ENCODE measurements at regions not wholly inside any gene's neighbourhood (a gene's known extent, or its start where the extent isn't known, plus 50 kb on each side); places are given as distances from the start of the nearest gene placed in this dataset.

GRCh38 chr2:12513339-12513738 lies 203.4 kb upstream of the TRIB2 start:
- DNase-seq: no peak

GRCh38 chr2:12514168-12514567 lies 202.6 kb upstream of the TRIB2 start:
- DNase-seq: no peak

DNA sequence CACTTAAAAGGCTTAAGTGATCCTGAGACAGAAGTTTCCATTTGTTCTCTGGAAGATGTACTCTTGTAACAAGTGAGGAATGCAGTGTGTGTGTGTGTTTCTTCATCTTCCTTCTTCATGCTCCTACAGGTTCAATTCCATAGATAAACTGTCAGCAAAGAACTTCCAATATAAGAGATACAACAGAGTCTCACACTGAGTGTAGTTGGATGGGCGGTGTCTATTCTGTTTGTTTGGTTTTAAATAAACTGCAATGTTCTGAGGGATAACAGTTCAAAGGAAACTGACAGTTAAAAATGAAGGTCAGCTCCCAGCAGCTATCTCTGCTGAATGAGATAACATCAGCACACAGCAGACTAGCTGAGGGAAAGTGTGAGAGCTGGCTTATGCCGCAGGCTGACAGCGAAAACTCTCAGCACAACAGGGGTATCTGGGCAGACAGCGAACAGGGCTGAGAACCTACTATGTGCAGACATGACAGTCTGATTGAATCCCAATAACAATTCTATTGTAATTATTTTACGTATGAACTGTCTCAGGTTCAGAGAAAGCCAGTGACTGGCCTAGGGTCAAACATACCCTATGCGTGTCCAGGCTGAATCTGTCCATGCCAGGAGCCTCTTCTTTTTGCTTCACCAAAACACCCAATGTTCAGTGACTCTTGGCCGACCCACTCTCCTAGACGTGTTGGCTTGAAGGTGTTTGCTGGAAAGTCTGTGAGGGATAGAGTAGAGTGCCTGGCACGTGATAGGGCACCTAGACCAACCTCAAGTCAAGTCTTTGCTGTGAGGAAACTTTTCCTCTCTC lies 201.9 kb upstream of the TRIB2 start:
- no peak for DNase-seq

DNA sequence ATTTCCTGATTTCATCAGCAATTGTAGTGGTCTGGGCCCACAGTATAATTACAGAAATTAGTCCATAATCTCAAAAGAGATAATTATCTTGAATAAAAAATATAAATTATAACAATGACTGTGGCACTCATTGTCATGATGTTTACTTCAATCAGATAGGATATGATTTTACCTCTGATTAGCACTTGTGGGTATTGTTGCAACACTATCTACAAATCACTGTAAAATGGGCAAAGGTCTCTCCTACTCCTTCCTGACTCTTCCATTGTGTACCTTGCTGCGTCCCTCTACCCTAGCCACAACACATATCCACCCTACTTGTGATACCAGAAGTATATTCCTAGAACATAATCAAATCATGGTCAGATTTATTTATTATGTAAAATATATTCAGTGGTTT lies 200.9 kb upstream of the TRIB2 start:
- no peak for DNase-seq

DNA sequence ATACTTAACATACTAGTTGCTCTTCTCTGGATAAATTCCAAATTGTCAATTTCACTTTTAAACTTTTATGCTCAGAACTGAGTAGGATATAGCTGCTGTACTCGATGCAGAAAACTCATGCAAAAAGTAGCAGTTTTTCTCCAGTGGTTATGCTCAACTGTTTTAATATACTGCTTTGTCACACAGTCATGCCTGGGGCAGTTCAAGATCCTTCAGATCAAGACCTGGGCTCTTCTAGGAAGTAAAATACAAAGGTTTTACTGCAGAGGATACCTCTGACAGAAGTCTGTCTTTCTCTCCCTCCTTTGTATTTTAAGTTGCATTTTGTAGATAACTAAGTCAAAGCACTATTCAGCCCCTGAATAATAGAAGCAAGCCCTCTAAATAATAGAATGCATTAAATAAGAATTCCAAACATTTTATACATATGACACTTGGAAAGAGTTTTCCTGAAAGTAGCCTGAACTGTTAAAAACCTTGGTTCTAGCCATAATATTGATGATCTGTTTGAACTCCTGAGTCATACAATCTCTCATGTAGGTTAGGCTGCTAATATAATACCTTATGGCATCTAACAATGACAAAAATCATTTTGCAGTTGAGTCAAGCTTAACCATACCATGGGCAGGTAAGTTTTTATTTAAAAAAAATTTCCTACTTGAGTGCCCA lies 183.3 kb upstream of the TRIB2 start:
- DNase-seq: no peak

DNA sequence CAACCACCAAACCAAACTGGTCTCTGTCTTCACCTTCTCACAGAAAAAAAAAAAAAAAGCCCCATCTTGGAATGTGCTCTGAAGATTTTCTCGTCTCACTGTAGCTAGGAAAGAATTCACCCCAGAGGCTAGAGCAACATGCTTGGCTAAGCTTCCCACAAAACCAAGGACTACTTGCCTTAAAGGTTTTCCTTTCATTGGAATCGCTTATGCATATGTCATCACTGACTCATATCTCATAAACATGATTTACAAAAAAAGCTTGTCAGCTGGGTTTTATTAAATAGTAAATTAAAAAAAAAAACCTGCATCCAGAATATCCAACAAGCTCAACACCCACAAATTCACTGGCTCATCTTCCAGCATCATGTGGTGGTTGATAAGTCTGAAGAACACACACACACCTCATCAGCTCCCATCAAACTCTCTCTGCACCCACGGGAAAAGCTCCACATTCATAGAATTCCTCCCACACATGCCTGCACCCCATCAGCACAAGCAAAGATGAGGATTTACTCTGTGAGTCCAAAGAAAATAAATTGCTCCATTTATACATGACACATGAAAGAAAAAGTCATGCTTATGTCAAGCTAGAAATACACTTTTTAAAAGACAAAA lies 182.0 kb upstream of the TRIB2 start:
- no peak for DNase-seq

GRCh38 chr2:12536976-12537375 lies 179.8 kb upstream of the TRIB2 start:
- no peak for DNase-seq

GRCh38 chr2:12538138-12538694 lies 178.5 kb upstream of the TRIB2 start:
- DNase-seq: no peak

DNA sequence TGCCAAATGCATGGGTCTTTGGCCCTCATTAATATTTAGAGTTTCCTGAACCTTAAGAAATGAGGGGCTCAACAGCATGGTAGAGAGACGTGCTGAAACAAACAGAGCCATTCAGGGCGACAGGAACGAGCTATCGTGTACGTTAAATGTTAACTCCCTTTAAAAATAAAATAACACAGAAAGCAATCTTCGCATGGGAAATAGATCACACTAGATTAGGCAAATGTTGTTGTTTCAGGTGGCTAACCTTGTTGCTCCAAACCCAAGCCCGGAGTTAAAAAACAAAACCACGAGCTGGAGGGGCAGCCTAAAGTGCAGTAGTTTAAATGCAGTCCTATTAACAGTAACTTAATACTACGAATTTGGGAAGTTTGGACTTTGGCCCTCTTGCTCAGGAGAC lies 177.4 kb upstream of the TRIB2 start:
- DNase-seq: no peak

GRCh38 chr2:12539776-12540562 lies 176.8 kb upstream of the TRIB2 start:
- no peak for DNase-seq

GRCh38 chr2:12543076-12543977 lies 173.4 kb upstream of the TRIB2 start:
- DNase-seq: no peak

DNA sequence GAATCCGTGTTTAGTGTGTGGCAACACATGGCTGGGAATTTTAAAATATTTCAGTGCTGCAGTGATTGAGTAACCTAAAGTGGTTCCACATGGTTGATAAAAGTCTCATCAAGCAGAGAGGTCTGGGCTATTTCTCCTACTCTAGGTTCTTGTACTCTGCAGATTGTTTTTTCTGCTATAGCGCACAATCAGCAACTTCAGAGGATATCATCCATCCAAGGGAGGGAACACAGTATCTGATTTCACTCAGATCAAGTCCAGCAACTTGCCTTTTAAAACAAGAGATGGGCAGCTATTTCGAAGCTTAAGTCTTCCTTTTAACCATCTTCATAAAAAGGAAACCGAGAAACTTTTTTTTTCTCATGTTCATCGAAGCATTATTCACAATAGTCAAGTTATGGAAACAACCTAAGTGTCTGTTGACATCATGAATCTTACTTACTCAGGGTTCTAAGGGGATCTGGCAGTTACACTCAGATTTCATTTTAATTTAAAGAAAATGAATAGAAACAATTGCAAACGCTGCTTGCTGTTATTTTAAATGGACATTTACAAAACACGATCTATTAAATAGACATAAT lies 172.7 kb upstream of the TRIB2 start:
- no peak for DNase-seq

DNA sequence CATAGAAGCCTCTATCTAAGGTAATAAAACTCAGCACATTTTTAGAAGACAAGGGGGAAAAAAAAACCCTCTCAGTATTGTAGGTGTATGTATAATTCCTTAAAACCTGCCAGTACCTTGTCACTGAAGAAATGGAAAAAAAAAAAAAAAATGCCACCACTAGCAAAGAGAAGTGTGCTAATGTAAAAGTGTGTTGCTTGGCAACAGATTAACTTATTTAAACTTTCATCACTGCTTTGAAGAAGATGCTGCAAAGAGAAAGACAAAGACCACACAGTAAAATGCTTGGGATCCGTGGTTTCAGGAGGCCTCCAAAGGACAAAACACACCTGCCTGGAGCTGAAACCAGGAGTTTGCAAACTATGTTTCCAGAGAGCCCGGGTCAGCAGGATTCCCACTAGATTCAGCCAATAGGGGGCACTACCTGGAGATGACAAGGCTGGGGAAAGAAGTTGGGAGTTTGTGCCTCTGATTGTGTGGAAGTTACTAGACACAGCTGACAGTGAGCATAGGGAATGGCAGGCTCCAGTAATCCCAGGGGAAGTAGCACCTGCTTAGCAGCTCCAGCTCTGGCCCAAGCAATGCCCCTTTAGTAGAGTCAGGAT lies 169.1 kb upstream of the TRIB2 start:
- DNase-seq: no peak

DNA sequence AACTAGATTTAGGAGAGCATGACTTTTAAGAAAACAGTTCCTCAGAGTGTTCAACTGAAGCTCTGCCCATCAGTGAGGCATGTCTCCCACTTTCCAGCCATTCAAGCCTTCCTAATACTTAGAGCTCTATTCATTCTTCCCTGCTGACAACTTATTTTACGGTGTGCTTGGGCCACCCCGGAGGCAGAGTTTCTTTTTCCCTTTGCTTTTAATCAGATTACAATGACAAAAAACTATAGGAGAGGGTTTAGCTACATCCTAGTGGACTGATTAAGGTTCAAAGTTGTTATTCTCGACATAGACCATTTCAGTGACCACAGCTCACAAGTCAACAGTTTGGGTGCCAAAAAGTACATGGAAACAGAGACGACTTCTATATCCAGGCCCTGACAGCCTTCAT lies 167.8 kb upstream of the TRIB2 start:
- no peak for DNase-seq

DNA sequence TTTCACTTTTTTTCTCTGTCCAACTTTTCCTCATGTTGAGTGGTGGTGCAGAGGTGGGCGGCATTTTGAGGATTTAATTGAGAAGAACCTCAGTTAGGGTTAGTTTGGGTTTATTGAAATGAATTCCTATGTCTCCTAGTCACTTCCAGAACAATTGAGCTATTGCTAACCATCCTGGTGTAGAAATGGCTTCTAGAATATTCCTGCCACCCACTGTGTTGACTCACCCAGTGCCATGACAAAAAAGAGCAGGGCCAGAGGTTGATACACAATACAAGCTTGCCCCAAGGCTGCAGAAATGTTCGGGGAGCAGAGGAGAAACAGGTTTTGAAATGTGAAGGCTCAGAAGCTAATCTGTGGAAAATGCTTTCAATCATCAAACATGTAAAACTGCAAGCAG lies 167.1 kb upstream of the TRIB2 start:
- DNase-seq: no peak

GRCh38 chr2:12552092-12552491 lies 164.6 kb upstream of the TRIB2 start:
- no peak for DNase-seq

- DNase-seq: no peak
Observed at GRCh38 chr2:12554224-12555011, 162.3 kb upstream of the TRIB2 start.

DNA sequence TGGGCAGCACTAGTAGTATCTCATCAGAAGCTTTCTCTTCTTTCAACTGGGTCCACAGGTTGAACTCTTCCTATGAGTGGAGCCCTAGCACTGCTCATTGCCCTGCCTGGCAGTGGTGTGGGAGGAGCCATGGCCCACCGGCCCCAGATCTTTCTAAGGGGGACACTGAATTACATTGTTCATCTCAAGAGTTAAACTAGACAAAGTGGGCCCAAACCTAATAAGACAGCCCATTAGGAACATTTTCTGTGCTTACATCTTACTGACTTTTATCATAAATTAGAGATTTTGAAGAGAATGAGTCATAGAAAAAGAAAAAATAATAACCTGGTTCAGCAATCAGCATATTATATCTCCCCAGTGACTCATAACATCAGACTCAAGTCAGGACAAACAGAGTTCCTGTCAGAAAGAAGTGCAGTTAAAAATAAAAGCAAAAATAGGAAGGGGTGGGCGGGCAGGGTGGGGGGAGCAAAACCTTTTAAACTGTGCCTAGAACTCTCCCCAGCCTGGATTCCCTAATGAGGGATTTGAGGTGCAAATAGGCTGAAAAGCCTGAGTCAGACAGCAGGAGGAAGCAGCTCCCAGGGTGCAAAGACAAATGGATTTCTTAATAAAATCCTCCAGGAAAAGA lies 161.6 kb upstream of the TRIB2 start:
- DNase-seq: no peak

DNA sequence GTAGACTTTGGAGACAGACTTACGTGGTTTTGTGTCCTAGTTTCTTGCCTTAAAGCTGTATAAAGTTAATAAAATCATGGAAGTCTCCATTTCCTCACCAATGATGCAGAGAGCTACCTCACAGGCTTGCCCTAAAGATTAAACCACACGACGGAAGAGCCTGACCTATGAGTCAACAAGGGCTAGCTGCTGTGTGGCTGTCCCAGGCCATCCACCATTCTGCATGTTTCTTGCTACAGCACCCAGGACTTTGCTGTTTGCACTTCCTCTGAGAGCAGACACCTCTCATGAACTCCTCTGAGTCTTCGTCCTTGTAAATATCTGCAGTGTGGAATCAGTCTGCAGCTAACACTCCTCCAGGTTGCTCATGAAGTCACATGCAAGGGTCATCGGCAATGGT lies 160.0 kb upstream of the TRIB2 start:
- DNase-seq: no peak

- no peak for DNase-seq
Observed at GRCh38 chr2:12557688-12558087, 159.0 kb upstream of the TRIB2 start.

All from T-helper 9 cell (primary cell).